ENCODE measurements at regions not wholly inside any gene's neighbourhood (a gene's known extent, or its start where the extent isn't known, plus 50 kb on each side); places are given as distances from the start of the nearest gene placed in this dataset.
A peak's percentile ranks its signal among the peaks of the same experiment; 100 is the strongest.
"Not testable (repeated sequence)": the region's sequence is repeated elsewhere in the genome, so short reads cannot be mapped to it uniquely, and the experiment has no call there.

GRCh38 chr9:135275571-135276289 is 188.3 kb downstream of the OLFM1 start:
- DNase-seq (ENCODE audit: low spot score): no peak

- DNase-seq (ENCODE audit: low spot score): no peak
Measured at GRCh38 chr9:135277219-135278201, 190.0 kb downstream of the OLFM1 start.

GRCh38 chr9:135278586-135278985 is 191.1 kb downstream of the OLFM1 start:
- no peak for DNase-seq (ENCODE audit: low spot score)

- no peak for DNase-seq (ENCODE audit: low spot score)
Measured at GRCh38 chr9:135279385-135279784, 191.9 kb downstream of the OLFM1 start.

- DNase-seq (ENCODE audit: low spot score): no peak
Measured at GRCh38 chr9:135279834-135280393, 192.4 kb downstream of the OLFM1 start.

- no peak for DNase-seq (ENCODE audit: low spot score)
Measured at GRCh38 chr9:135280666-135281065, 193.2 kb downstream of the OLFM1 start.

GRCh38 chr9:135281151-135281550 is 193.7 kb downstream of the OLFM1 start:
- DNase-seq (ENCODE audit: low spot score): peak; percentile 31

- peak; percentile 72 for DNase-seq (ENCODE audit: low spot score)
Measured at GRCh38 chr9:135281791-135282737, 194.6 kb downstream of the OLFM1 start.

- DNase-seq (ENCODE audit: low spot score): no peak
Measured at GRCh38 chr9:135282808-135283207, 195.3 kb downstream of the OLFM1 start.

- no peak for DNase-seq (ENCODE audit: low spot score)
Measured at GRCh38 chr9:135283671-135284070, 195.9 kb upstream of the PPP1R26 start.

GRCh38 chr9:135284386-135285134 is 195.0 kb upstream of the PPP1R26 start:
- DNase-seq (ENCODE audit: low spot score): no peak

- not testable (repeated sequence) for DNase-seq (ENCODE audit: low spot score)
Measured at GRCh38 chr9:135286187-135286925, 193.2 kb upstream of the PPP1R26 start.

- DNase-seq (ENCODE audit: low spot score): no peak
Measured at GRCh38 chr9:135286961-135287360, 192.6 kb upstream of the PPP1R26 start.

- no peak for DNase-seq (ENCODE audit: low spot score)
Measured at GRCh38 chr9:135287627-135288026, 192.0 kb upstream of the PPP1R26 start.

- no peak for DNase-seq (ENCODE audit: low spot score)
Measured at GRCh38 chr9:135288054-135288453, 191.5 kb upstream of the PPP1R26 start.

- no peak for DNase-seq (ENCODE audit: low spot score)
Measured at GRCh38 chr9:135289081-135289491, 190.5 kb upstream of the PPP1R26 start.

GRCh38 chr9:135290086-135290485 is 189.5 kb upstream of the PPP1R26 start:
- DNase-seq (ENCODE audit: low spot score): no peak

GRCh38 chr9:135290566-135290965 is 189.0 kb upstream of the PPP1R26 start:
- DNase-seq (ENCODE audit: low spot score): no peak

GRCh38 chr9:135291165-135291564 is 188.4 kb upstream of the PPP1R26 start:
- no peak for DNase-seq (ENCODE audit: low spot score)

- DNase-seq (ENCODE audit: low spot score): no peak
Measured at GRCh38 chr9:135294836-135295235, 184.7 kb upstream of the PPP1R26 start.
